Liver (tissue), 8 donors: ENCODE measurements at regions not wholly inside any gene's neighbourhood (a gene's known extent, or its start where the extent isn't known, plus 50 kb on each side); places are given as distances from the start of the nearest gene placed in this dataset.
A peak's percentile ranks its signal among the peaks of the same experiment; 100 is the strongest.

ENCODE experiments used
- DNase-seq: peaks from one replicate; pipeline ENCODE4 v3.0.0-alpha.2; 2017; ENCODE audit warnings: low spot score
- H3K27ac ChIP-seq, 2 donors: one replicate each; pipeline ENCODE4 v1.7.0; 2013; ENCODE audit warnings: inconsistent platforms in 2 of 2, low read length in 2 of 2, control low read depth in 1 of 2, low read depth in 1 of 2, mild to moderate bottlenecking in 1 of 2
- H3K27me3 ChIP-seq, 4 donors: one replicate each; pipeline versions ENCODE4 v1.6.1 to v1.7.0; 2013; ENCODE audit warnings: low read length in 3 of 4, inconsistent platforms in 1 of 4, mild to moderate bottlenecking in 1 of 4, moderate library complexity in 1 of 4; ENCODE audit not compliant: control insufficient read depth in 4 of 4, insufficient read depth in 4 of 4
- H3K36me3 ChIP-seq, 4 donors: one replicate each; pipeline versions ENCODE4 v1.6.1 to v1.7.0; 2013; ENCODE audit warnings: low read length in 3 of 4, mild to moderate bottlenecking in 3 of 4, low read depth in 1 of 4, moderate library complexity in 1 of 4; ENCODE audit not compliant: control insufficient read depth in 4 of 4, insufficient read depth in 3 of 4
- H3K4me1 ChIP-seq, 4 donors: one replicate each; pipeline versions ENCODE4 v1.6.1 to v1.7.0; 2013; ENCODE audit warnings: low read length in 3 of 4, mild to moderate bottlenecking in 3 of 4, moderate library complexity in 1 of 4; ENCODE audit not compliant: control insufficient read depth in 4 of 4, insufficient read depth in 4 of 4
- H3K4me3 ChIP-seq, 3 donors: one replicate each; pipeline versions ENCODE4 v1.6.1 to v1.7.0; 2013; ENCODE audit warnings: low read length in 3 of 3, control low read depth in 1 of 3, low read depth in 1 of 3, mild to moderate bottlenecking in 1 of 3
- H3K9ac ChIP-seq, 2 donors: one replicate each; pipeline ENCODE4 v1.7.0; 2013; ENCODE audit warnings: low read length in 2 of 2, mild to moderate bottlenecking in 2 of 2, moderate library complexity in 2 of 2, control low read depth in 1 of 2, low read depth in 1 of 2
- H3K9me3 ChIP-seq, 4 donors: one replicate each; pipeline versions ENCODE4 v1.6.1 to v1.7.0; 2013; ENCODE audit warnings: low read length in 3 of 4; ENCODE audit not compliant: control insufficient read depth in 4 of 4
- EGR1 ChIP-seq, 2 donors: IDR thresholded peaks; 2 replicates each; pipeline ENCODE4 v1.6.1; 2016 to 2018; ENCODE audit warnings: antibody characterized with exemption in 2 of 2, low read depth in 2 of 2
- FOXA1 ChIP-seq: IDR thresholded peaks from 2 replicates; pipeline ENCODE4 v1.6.1; 2016; ENCODE audit warnings: antibody characterized with exemption
- FOXA2 ChIP-seq: IDR thresholded peaks from 2 replicates; pipeline ENCODE4 v1.6.1; 2016; ENCODE audit warnings: antibody characterized with exemption
- GABPA ChIP-seq, 2 donors: IDR thresholded peaks in 1 of 2; conservative IDR thresholded peaks in 1 of 2; 2 replicates each; pipeline ENCODE4 v1.6.1; 2016; ENCODE audit warnings: antibody characterized with exemption in 2 of 2, mild to moderate bottlenecking in 1 of 2, moderate library complexity in 1 of 2
- HNF4A ChIP-seq, 2 donors: conservative IDR thresholded peaks; 2 replicates each; pipeline ENCODE4 v1.6.1; 2016; ENCODE audit warnings: antibody characterized with exemption in 2 of 2, mild to moderate bottlenecking in 2 of 2
- HNF4G ChIP-seq: IDR thresholded peaks from 2 replicates; pipeline ENCODE4 v1.6.1; 2016; ENCODE audit warnings: antibody characterized with exemption
- JUND ChIP-seq, 2 donors: IDR thresholded peaks; 2 replicates each; pipeline ENCODE4 v1.6.1; 2016; ENCODE audit warnings: antibody characterized with exemption in 2 of 2
- NR2F2 ChIP-seq: IDR thresholded peaks from 2 replicates; pipeline ENCODE4 v1.6.1; 2016; ENCODE audit warnings: antibody characterized with exemption
- RAD21 ChIP-seq, 2 donors: IDR thresholded peaks; 2 replicates each; pipeline ENCODE4 v1.6.1; 2016; ENCODE audit warnings: antibody characterized with exemption in 2 of 2, mild to moderate bottlenecking in 2 of 2
- RXRA ChIP-seq, 2 donors: IDR thresholded peaks; 2 replicates each; pipeline ENCODE4 v1.6.1; 2017 to 2018; ENCODE audit warnings: antibody characterized with exemption in 2 of 2, mild to moderate bottlenecking in 1 of 2
- SP1 ChIP-seq: IDR thresholded peaks from 2 replicates; pipeline ENCODE4 v1.6.1; 2018; ENCODE audit warnings: antibody characterized with exemption, mild to moderate bottlenecking
- TAF1 ChIP-seq: conservative IDR thresholded peaks from 2 replicates; pipeline ENCODE4 v1.6.1; 2016; ENCODE audit warnings: antibody characterized with exemption, mild to moderate bottlenecking
- YY1 ChIP-seq: IDR thresholded peaks from 2 replicates; pipeline ENCODE4 v1.6.1; 2016; ENCODE audit warnings: antibody characterized with exemption, mild to moderate bottlenecking
- WGBS: extraction: QIAGEN DNeasy Blood & Tissue Kit; methylation state at CpG from one replicate; pipeline ENCODE4 v1.1.7; 2013; 5-methylcytosine and 5-hydroxymethylcytosine counted together
- TF ChIP-seq, protein P1 (sequence below): IDR thresholded peaks from 2 replicates; pipeline ENCODE4 v1.6.1; 2016; ENCODE audit warnings: antibody characterized with exemption
- TF ChIP-seq, protein P2 (sequence below): IDR thresholded peaks from 2 replicates; pipeline ENCODE4 v1.6.1; 2016; ENCODE audit warnings: antibody characterized with exemption
- TF ChIP-seq, protein P3 (sequence below): IDR thresholded peaks from 2 replicates; pipeline ENCODE4 v1.6.1; 2016; ENCODE audit warnings: antibody characterized with exemption, mild to moderate bottlenecking
- TF ChIP-seq, protein P4 (sequence below): IDR thresholded peaks from 2 replicates; pipeline ENCODE4 v1.6.1; 2016; ENCODE audit warnings: antibody characterized with exemption
- TF ChIP-seq, protein P5 (sequence below): fragments of 150-350 bp; IDR thresholded peaks from 2 replicates; pipeline ENCODE4 v1.5.1; 2017; ENCODE audit warnings: improper control_type of control experiment, low read depth, low read length; ENCODE audit not compliant: missing input control
- donor health status: healthy.
- donor health status: healthy.
- donor health status: healthy.
- donor health status: healthy.
- donor health status: healthy.

DNA sequence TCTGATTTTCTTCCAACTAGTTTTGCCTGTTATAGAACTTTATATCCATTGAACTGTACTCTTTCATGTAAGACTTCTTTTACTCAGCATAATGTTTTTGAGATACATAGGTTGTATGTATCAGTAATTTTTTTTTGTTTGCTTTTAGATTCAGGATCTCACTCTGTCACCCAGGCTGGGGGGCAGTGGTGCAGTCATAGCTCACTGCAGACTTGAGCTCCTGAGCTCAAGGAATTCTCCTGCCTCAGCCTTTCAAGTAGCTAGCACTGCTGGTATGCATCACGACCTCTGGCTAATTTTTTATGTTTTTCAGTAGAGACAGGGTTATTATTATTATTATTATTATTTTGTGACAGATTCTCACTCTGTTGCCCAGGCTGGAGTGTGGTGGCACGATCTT, 65.0 kb upstream of the DDHD1 start:
- H3K27me3 ChIP-seq: no peaks in the 10 kb centered on the region
- H3K36me3 ChIP-seq: no peaks in the 10 kb centered on the region
- no peaks in the 10 kb centered on the region for H3K9me3 ChIP-seq
- TF ChIP-seq NR2F2: no peak
- TF ChIP-seq, protein P1, sequence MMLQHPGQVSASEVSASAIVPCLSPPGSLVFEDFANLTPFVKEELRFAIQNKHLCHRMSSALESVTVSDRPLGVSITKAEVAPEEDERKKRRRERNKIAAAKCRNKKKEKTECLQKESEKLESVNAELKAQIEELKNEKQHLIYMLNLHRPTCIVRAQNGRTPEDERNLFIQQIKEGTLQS: no peak
- no peak for TF ChIP-seq TAF1
- TF ChIP-seq, protein P2, sequence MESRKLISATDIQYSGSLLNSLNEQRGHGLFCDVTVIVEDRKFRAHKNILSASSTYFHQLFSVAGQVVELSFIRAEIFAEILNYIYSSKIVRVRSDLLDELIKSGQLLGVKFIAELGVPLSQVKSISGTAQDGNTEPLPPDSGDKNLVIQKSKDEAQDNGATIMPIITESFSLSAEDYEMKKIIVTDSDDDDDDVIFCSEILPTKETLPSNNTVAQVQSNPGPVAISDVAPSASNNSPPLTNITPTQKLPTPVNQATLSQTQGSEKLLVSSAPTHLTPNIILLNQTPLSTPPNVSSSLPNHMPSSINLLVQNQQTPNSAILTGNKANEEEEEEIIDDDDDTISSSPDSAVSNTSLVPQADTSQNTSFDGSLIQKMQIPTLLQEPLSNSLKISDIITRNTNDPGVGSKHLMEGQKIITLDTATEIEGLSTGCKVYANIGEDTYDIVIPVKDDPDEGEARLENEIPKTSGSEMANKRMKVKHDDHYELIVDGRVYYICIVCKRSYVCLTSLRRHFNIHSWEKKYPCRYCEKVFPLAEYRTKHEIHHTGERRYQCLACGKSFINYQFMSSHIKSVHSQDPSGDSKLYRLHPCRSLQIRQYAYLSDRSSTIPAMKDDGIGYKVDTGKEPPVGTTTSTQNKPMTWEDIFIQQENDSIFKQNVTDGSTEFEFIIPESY: no peak
- no peak for TF ChIP-seq GABPA (IDR thresholded peaks at IDR 0.05 in 1 of 2, conservative IDR thresholded peaks at IDR 0.05 in 1 of 2)
- no peak for TF ChIP-seq RXRA (IDR thresholded peaks at IDR 0.05)
- TF ChIP-seq JUND (IDR thresholded peaks at IDR 0.05): no peak
- TF ChIP-seq FOXA1: no peak
- TF ChIP-seq EGR1 (IDR thresholded peaks at IDR 0.05; ENCODE audit: low read depth in 2 of 2): no peak
- TF ChIP-seq, protein P3, sequence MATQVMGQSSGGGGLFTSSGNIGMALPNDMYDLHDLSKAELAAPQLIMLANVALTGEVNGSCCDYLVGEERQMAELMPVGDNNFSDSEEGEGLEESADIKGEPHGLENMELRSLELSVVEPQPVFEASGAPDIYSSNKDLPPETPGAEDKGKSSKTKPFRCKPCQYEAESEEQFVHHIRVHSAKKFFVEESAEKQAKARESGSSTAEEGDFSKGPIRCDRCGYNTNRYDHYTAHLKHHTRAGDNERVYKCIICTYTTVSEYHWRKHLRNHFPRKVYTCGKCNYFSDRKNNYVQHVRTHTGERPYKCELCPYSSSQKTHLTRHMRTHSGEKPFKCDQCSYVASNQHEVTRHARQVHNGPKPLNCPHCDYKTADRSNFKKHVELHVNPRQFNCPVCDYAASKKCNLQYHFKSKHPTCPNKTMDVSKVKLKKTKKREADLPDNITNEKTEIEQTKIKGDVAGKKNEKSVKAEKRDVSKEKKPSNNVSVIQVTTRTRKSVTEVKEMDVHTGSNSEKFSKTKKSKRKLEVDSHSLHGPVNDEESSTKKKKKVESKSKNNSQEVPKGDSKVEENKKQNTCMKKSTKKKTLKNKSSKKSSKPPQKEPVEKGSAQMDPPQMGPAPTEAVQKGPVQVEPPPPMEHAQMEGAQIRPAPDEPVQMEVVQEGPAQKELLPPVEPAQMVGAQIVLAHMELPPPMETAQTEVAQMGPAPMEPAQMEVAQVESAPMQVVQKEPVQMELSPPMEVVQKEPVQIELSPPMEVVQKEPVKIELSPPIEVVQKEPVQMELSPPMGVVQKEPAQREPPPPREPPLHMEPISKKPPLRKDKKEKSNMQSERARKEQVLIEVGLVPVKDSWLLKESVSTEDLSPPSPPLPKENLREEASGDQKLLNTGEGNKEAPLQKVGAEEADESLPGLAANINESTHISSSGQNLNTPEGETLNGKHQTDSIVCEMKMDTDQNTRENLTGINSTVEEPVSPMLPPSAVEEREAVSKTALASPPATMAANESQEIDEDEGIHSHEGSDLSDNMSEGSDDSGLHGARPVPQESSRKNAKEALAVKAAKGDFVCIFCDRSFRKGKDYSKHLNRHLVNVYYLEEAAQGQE: no peak
- no peak for TF ChIP-seq SP1
- no peak for TF ChIP-seq HNF4A (conservative IDR thresholded peaks at IDR 0.05)
- no peak for TF ChIP-seq HNF4G
- TF ChIP-seq, protein P4, sequence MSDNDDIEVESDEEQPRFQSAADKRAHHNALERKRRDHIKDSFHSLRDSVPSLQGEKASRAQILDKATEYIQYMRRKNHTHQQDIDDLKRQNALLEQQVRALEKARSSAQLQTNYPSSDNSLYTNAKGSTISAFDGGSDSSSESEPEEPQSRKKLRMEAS: no peak
- TF ChIP-seq, protein P5, sequence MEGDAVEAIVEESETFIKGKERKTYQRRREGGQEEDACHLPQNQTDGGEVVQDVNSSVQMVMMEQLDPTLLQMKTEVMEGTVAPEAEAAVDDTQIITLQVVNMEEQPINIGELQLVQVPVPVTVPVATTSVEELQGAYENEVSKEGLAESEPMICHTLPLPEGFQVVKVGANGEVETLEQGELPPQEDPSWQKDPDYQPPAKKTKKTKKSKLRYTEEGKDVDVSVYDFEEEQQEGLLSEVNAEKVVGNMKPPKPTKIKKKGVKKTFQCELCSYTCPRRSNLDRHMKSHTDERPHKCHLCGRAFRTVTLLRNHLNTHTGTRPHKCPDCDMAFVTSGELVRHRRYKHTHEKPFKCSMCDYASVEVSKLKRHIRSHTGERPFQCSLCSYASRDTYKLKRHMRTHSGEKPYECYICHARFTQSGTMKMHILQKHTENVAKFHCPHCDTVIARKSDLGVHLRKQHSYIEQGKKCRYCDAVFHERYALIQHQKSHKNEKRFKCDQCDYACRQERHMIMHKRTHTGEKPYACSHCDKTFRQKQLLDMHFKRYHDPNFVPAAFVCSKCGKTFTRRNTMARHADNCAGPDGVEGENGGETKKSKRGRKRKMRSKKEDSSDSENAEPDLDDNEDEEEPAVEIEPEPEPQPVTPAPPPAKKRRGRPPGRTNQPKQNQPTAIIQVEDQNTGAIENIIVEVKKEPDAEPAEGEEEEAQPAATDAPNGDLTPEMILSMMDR: no peak
- no peak for TF ChIP-seq RAD21 (IDR thresholded peaks at IDR 0.05)
- no peak for TF ChIP-seq FOXA2
- TF ChIP-seq YY1: no peak
- 92% methylated on average over 2 of the region's 2 CpGs for WGBS
- H3K4me1 ChIP-seq: peaks cover 0 to 3% (median 1%) of the 10 kb centered on the region in 4 donors
- no peak overlapping the region for H3K9ac ChIP-seq
- H3K27ac ChIP-seq: no peak overlapping the region
- peak overlapping the region in 2 of 3 donors; percentile 42 to 76 for H3K4me3 ChIP-seq
- no peak for DNase-seq
